CD4-positive, alpha-beta T cell treated with Interleukin-21 for 1 hour (primary cell): ENCODE measurements at regions not wholly inside any gene's neighbourhood (a gene's known extent, or its start where the extent isn't known, plus 50 kb on each side); places are given as distances from the start of the nearest gene placed in this dataset.
"Not testable (repeated sequence)": the region's sequence is repeated elsewhere in the genome, so short reads cannot be mapped to it uniquely, and the experiment has no call there.

Source experiments
- DNase-seq: peaks from one replicate; pipeline ENCODE4 v3.0.0-alpha.2; 2020

DNA sequence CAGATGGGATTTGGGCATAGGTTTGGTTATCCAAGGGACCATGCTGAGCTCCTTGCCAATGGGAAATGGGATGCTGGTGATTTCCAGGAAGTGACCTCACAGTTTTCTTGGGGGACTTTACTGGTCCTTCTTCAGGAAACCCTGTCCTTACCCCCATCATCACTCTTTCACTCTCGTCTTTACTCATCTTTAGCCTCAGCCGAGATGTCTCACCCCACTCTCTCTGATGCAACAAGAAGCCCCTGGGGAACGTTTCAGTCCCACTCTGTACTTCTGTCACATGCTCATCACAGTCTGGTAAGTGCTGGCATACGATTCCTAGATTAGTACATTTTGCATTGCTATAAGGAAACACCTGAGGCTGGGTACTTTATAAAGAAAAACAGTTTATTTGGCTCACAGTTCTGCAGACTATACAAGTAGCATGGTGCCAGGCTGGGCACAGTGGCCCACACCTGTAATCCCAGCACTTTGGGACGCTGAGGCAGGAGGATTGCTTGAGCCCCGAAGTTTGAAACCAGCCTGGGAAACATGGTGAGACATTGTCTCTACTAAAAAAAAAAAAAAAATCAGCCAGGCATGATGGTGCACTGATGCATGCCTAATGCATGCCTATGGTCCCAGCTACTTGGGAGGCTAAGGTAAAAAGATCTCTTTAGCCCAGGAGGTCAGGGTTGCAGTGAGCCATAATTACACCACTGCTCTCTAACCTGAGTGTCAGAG is 63.5 kb upstream of the VKORC1L1 start:
- DNase-seq = no peak

DNA sequence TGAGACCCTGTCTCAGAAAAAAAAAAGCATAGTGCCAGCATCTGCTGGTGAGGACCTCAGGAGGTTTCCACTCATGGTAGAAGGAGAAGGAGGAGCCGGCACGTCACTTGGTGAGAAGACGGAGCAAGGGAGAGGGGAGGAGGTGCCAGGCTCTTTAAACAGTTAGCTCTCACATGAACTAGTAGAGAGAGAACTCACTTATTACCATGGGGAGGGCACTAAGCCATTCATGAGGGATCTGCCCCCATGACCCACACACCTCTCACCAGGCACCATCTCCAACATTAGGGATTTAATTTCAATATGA is 62.9 kb upstream of the VKORC1L1 start:
- no peak for DNase-seq

DNA sequence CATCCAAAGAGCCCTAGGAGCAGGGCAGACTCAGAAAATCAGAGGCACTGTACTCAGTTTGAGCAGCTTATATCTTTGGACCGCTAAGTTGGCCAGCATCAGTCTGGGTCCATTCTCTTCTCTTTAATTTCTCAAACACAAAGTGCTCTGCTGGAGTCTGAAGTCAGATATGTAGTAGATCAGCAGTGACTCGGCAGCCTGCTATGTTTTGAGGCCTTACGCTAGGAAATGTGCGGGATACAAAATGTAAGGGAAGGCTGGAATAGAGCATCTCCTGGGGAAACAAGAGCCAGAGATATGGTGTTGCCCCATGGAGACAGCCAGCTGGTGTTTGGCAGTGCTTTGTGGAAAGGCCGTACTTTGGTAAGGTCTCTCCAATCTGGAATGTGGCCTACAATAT is 60.6 kb upstream of the VKORC1L1 start:
- no peak for DNase-seq

DNA sequence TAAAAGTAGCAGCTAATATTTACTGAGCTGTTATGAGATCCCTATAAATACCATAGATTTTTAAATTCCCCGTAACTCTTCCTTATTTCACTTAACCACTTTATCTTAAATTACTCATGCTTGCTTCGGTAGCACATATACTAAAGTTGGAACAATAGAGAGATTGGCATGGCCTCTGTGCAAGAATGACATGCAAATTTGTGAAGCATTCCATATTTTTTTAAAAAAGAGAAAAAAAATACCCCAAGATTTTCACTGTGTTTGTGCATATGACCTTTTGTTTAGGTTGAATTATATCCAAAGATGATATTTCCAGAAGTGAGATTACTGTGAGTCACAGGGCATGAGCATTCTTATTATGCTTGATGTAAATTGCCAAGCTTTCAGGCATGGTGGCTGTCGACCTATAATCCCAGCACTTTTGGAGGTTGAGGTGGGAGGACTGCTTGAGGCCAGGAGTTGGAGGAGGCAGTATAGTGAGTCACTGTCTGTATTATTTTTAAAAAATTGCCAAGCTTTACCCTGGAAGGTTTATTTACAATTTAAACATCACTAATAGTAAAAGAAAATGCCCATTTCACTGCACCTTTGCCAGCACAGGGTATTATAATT is 58.2 kb upstream of the VKORC1L1 start:
- DNase-seq = not testable (repeated sequence)

DNA sequence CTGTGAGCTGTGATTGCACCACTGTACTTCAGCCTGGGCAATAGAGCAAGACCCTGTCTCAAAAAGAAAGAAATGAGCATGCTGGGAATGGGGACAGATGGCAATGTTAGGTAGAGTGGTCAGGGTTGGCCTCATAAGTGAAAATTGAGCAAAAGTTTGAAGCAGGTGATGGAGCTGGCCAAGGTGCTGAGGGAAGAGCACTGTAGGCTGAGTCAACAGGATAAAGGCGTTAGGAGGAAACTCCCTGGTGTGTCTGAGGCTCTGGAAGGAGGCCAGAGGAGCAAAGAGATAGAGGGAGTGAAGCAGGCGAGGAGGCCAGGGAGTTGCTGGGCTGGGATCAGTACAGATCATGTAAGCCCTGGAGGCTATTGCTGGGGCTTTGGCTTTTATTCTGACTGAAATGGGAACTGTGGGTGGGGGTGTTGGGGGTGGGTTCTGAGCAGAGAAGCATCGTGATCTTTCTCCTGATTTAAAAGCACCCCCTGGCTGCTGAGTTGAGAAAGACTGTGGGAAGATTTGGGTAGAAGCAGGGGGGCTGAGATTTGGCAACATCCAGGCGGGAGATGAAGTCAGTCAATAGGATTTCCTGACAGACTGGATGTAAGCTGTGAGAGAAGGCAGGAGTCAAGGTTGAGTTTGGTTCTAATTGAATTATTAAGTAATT is 52.5 kb upstream of the VKORC1L1 start:
- no peak for DNase-seq
